DND-41 (cell line): ENCODE measurements at regions not wholly inside any gene's neighbourhood (a gene's known extent, or its start where the extent isn't known, plus 50 kb on each side); places are given as distances from the start of the nearest gene placed in this dataset.

Experiments used
- ATAC-seq: fragments of 200-7000 bp; cut with Tn5 transposase; 3 replicates; pipeline ENCODE4 v1.9.1; 2021; ENCODE audit warnings: low read depth; ENCODE audit not compliant: insufficient read depth
- DNase-seq: peaks from one replicate; pipeline ENCODE4 v3.0.0-alpha.2; 2020
- H2AFZ ChIP-seq: 2 replicates; pipeline ENCODE4 v1.6.0; 2012; ENCODE audit warnings: low read depth, low read length
- H3K27ac ChIP-seq: 2 replicates; pipeline ENCODE4 v1.5.1; 2012; ENCODE audit warnings: low read length, inconsistent platforms
- H3K27me3 ChIP-seq: fragments of 200-600 bp; sonication (generic); 2 replicates; pipeline ENCODE4 v1.6.0; 2012; ENCODE audit warnings: low read length, mild to moderate bottlenecking, inconsistent platforms; ENCODE audit not compliant: insufficient read depth, poor library complexity
- H3K36me3 ChIP-seq: 2 replicates; pipeline ENCODE4 v1.5.1; 2012; ENCODE audit warnings: low read length, inconsistent platforms; ENCODE audit not compliant: insufficient read depth
- H3K4me1 ChIP-seq: 2 replicates; pipeline ENCODE4 v1.5.1; 2012; ENCODE audit warnings: mild to moderate bottlenecking, low read length; ENCODE audit not compliant: insufficient read depth
- H3K4me2 ChIP-seq: 2 replicates; pipeline ENCODE4 v1.6.0; 2012; ENCODE audit warnings: mild to moderate bottlenecking, moderate library complexity, low read length, inconsistent platforms; ENCODE audit not compliant: insufficient read depth
- H3K4me3 ChIP-seq, 2 experiments: fragments of 200-600 bp in 1 of 2; shearing (Covaris generic) in 1 of 2; 2 replicates each; pipeline ENCODE4 v1.5.1; 2012 to 2016; ENCODE audit warnings: inconsistent platforms in 2 of 2, low read length in 2 of 2, mild to moderate bottlenecking in 2 of 2, low read depth in 1 of 2, moderate library complexity in 1 of 2
- H3K79me2 ChIP-seq: 2 replicates; pipeline ENCODE4 v1.6.0; 2012; ENCODE audit warnings: low read length, inconsistent platforms; ENCODE audit not compliant: insufficient read depth
- H3K9ac ChIP-seq: 2 replicates; pipeline ENCODE4 v1.6.0; 2012; ENCODE audit warnings: low read depth, mild to moderate bottlenecking, inconsistent platforms, low read length, moderate library complexity
- H3K9me3 ChIP-seq: 2 replicates; pipeline ENCODE4 v1.5.1; 2012; ENCODE audit warnings: low read length, moderate library complexity, mild to moderate bottlenecking, inconsistent platforms; ENCODE audit not compliant: insufficient read depth, severe bottlenecking
- H4K20me1 ChIP-seq: 2 replicates; pipeline ENCODE4 v1.6.0; 2012; ENCODE audit warnings: low read length; ENCODE audit not compliant: insufficient read depth
- EZH2 ChIP-seq: IDR thresholded peaks from 3 replicates; pipeline ENCODE4 v1.6.1; 2012; ENCODE audit warnings: borderline replicate concordance, low read depth, mild to moderate bottlenecking, moderate library complexity, low read length, inconsistent platforms; ENCODE audit not compliant: severe bottlenecking
- TF ChIP-seq, protein P1 (sequence below): IDR thresholded peaks from 2 replicates; pipeline ENCODE4 v1.5.1; 2012; ENCODE audit warnings: borderline replicate concordance, low read length, moderate library complexity, mild to moderate bottlenecking; ENCODE audit not compliant: poor library complexity, severe bottlenecking; ENCODE audit errors: extremely low read depth

DNA sequence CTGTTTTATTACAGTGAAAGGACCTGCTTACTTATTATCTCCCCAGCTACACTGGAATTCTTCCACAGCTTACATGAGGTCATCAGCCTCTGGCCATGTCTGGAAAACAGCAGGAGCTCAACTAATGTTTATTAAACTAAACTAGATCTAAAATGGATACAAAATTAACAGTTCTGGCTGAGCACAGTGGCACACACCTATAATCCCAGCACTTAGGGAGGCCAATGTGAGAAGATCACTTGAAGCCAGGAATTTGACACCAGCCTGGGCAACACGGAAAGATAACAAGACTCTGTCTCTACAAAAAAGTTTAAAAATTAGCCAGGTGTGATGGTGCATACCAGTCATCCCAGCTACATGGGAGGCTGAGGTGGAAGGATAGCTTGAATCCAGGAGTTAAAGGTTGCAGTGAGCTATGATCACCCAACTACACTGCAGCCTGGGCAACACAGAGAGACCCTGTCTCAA lies 220.8 kb upstream of the MARCKS start:
- Histone ChIP-seq H3K27me3 (no peaks in the 10 kb centered on the region), H3K9ac (no peak overlapping the region), H3K9me3 (no peaks in the 10 kb centered on the region), H4K20me1 (no peaks in the 10 kb centered on the region), H3K36me3 (no peaks in the 10 kb centered on the region), H3K27ac (no peak overlapping the region), H3K4me2 (no peak overlapping the region), H3K4me1 (no peaks in the 10 kb centered on the region), H2AFZ (no peak overlapping the region), H3K4me3 (no peak overlapping the region), H3K79me2 (no peaks in the 10 kb centered on the region)
- no peak for TF ChIP-seq EZH2
- TF ChIP-seq, protein P1, sequence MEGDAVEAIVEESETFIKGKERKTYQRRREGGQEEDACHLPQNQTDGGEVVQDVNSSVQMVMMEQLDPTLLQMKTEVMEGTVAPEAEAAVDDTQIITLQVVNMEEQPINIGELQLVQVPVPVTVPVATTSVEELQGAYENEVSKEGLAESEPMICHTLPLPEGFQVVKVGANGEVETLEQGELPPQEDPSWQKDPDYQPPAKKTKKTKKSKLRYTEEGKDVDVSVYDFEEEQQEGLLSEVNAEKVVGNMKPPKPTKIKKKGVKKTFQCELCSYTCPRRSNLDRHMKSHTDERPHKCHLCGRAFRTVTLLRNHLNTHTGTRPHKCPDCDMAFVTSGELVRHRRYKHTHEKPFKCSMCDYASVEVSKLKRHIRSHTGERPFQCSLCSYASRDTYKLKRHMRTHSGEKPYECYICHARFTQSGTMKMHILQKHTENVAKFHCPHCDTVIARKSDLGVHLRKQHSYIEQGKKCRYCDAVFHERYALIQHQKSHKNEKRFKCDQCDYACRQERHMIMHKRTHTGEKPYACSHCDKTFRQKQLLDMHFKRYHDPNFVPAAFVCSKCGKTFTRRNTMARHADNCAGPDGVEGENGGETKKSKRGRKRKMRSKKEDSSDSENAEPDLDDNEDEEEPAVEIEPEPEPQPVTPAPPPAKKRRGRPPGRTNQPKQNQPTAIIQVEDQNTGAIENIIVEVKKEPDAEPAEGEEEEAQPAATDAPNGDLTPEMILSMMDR: no peak
- ATAC-seq (no peak), DNase-seq (no peak)

DNA sequence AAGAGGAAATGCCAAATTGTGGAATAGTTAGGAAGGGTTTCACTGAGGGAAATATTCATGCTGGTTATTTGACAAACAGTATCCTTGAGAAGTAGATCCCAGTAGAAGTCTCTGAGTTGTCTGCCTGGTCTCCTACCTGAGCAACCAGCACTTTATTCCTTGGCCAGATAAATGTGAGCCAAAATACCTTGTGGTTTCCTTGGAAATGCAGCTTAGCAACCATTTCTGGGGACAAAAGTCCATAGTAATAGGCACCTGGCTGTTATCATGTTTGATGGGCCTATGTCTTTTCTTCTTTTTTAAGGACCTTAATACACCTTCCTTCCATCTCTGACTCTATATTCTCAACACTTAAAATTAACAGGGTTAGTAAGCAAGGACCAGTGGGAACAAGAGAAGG lies 217.1 kb upstream of the MARCKS start:
- Histone ChIP-seq H3K4me3 (no peak overlapping the region), H3K4me2 (no peak overlapping the region), H3K27me3 (no peaks in the 10 kb centered on the region), H2AFZ (no peak overlapping the region), H3K36me3 (no peaks in the 10 kb centered on the region), H4K20me1 (no peaks in the 10 kb centered on the region), H3K27ac (no peak overlapping the region), H3K4me1 (no peaks in the 10 kb centered on the region), H3K9me3 (no peaks in the 10 kb centered on the region), H3K79me2 (no peaks in the 10 kb centered on the region), H3K9ac (no peak overlapping the region)
- ATAC-seq (no peak), DNase-seq (no peak)
- no peak for TF ChIP-seq EZH2
- TF ChIP-seq, protein P1: no peak

DNA sequence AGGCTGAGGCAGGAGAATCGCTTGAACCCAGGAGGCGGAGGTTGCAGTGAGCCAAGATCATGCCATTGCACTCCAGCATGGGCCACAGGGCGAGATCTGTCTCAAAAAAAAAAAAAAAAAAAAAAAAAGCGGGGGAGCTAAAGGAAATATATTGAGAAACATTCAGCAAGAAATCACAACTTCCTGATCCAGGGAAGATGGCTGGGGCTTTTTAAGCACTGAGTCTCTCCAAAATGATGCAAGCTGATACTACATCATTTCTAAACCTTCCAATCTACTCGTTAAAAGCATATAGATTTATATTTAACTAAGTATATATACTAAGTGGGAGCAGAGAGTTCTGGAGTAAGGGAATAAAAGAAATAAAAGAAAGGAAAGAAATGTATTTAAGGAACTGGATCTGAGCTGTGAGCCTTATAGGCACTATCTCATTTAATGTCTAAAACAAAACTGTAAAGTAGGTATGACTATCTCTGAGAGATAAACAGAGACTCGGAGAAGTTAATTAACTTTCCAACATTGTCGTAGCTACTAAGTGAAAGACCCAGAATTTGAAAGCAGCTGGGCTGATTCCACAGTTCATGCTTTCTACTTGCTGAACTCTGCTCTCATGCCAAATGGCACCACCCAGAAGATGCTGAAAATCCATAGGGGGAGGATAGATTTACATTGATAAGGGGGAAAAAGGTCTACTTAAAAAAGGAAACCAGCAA lies 215.0 kb upstream of the MARCKS start:
- TF ChIP-seq, protein P1: no peak
- no peak for TF ChIP-seq EZH2
- no peak overlapping the region for H3K4me3 ChIP-seq
- no peak overlapping the region for H3K9ac ChIP-seq
- ATAC-seq (no peak), DNase-seq (no peak)
- H3K4me1 ChIP-seq: no peaks in the 10 kb centered on the region
- no peaks in the 10 kb centered on the region for H4K20me1 ChIP-seq
- H3K9me3 ChIP-seq: no peaks in the 10 kb centered on the region
- H3K27me3 ChIP-seq: no peaks in the 10 kb centered on the region
- H3K4me2 ChIP-seq: no peak overlapping the region
- H3K36me3 ChIP-seq: no peaks in the 10 kb centered on the region
- H3K79me2 ChIP-seq: no peaks in the 10 kb centered on the region
- H3K27ac ChIP-seq: no peak overlapping the region
- H2AFZ ChIP-seq: no peak overlapping the region
